ENCODE measurements at regions not wholly inside any gene's neighbourhood (a gene's known extent, or its start where the extent isn't known, plus 50 kb on each side); places are given as distances from the start of the nearest gene placed in this dataset.

DNA sequence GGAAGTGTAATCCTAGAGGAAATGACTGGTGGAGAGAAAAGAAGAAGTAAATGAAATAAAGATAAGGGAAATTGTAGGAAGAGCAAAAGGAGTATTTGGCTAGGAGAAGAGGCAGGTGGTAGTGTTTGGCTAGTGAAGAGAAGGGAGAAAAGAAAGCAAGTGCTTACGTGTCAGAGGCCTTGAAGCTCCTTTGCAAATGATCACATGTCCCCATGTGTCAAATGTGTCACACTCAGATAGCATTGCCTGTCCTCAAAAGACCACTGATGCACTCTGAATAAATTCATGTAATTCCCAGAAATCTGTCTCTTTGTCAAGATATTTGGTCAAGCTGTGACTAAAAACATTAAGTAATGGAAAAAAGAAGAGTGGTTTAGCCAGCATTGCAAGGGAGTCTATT lies 639.3 kb downstream of the TUSC7 start:
- TF ChIP-seq EP300 (IDR thresholded peaks at IDR 0.05): no peak
- TF ChIP-seq, protein P1, sequence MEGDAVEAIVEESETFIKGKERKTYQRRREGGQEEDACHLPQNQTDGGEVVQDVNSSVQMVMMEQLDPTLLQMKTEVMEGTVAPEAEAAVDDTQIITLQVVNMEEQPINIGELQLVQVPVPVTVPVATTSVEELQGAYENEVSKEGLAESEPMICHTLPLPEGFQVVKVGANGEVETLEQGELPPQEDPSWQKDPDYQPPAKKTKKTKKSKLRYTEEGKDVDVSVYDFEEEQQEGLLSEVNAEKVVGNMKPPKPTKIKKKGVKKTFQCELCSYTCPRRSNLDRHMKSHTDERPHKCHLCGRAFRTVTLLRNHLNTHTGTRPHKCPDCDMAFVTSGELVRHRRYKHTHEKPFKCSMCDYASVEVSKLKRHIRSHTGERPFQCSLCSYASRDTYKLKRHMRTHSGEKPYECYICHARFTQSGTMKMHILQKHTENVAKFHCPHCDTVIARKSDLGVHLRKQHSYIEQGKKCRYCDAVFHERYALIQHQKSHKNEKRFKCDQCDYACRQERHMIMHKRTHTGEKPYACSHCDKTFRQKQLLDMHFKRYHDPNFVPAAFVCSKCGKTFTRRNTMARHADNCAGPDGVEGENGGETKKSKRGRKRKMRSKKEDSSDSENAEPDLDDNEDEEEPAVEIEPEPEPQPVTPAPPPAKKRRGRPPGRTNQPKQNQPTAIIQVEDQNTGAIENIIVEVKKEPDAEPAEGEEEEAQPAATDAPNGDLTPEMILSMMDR (IDR thresholded peaks at IDR 0.05): no peak
- no peak for TF ChIP-seq POLR2A (IDR thresholded peaks at IDR 0.05)
